Hepatocyte (in vitro differentiated cells): ENCODE measurements at regions not wholly inside any gene's neighbourhood (a gene's known extent, or its start where the extent isn't known, plus 50 kb on each side); places are given as distances from the start of the nearest gene placed in this dataset.

Experiments
- EZH2 ChIP-seq: fragments of 200-600 bp; sonication (generic); IDR thresholded peaks from 2 replicates; pipeline ENCODE4 v1.6.1; 2016; ENCODE audit warnings: antibody characterized with exemption, mild to moderate bottlenecking, borderline replicate concordance
- TF ChIP-seq, protein P1 (sequence below): fragments of 200-600 bp; sonication (generic); IDR thresholded peaks from 2 replicates; pipeline ENCODE4 v1.5.1; 2016; ENCODE audit warnings: antibody characterized with exemption, mild to moderate bottlenecking; ENCODE audit not compliant: poor library complexity

DNA sequence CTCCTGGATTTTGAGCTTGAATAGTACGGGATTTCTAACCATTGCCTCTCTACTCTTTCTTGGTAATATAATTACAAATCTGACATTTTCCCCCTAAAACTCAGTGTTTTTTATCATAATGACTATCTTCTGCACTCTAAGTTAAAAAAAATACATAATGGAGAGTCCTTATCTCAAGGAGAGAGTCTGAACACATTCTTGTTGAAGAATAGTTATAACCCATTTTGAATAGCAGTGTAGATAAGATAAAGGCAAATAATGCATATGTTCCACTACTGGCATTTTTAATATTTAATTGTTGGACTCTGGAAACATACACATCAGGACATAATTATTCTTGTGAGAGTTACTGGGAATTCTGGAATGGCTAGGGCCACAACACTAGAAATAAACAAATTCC is 456.5 kb upstream of the ANO5 start:
- TF ChIP-seq, protein P1, sequence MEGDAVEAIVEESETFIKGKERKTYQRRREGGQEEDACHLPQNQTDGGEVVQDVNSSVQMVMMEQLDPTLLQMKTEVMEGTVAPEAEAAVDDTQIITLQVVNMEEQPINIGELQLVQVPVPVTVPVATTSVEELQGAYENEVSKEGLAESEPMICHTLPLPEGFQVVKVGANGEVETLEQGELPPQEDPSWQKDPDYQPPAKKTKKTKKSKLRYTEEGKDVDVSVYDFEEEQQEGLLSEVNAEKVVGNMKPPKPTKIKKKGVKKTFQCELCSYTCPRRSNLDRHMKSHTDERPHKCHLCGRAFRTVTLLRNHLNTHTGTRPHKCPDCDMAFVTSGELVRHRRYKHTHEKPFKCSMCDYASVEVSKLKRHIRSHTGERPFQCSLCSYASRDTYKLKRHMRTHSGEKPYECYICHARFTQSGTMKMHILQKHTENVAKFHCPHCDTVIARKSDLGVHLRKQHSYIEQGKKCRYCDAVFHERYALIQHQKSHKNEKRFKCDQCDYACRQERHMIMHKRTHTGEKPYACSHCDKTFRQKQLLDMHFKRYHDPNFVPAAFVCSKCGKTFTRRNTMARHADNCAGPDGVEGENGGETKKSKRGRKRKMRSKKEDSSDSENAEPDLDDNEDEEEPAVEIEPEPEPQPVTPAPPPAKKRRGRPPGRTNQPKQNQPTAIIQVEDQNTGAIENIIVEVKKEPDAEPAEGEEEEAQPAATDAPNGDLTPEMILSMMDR = no peak
- no peak for TF ChIP-seq EZH2
